GM19240 (cell line): ENCODE measurements at regions not wholly inside any gene's neighbourhood (a gene's known extent, or its start where the extent isn't known, plus 50 kb on each side); places are given as distances from the start of the nearest gene placed in this dataset.

Experiments used
- DNase-seq: peaks from one replicate; pipeline ENCODE4 v3.0.0; 2011; ENCODE audit warnings: low spot score; ENCODE audit not compliant: insufficient read length

DNA sequence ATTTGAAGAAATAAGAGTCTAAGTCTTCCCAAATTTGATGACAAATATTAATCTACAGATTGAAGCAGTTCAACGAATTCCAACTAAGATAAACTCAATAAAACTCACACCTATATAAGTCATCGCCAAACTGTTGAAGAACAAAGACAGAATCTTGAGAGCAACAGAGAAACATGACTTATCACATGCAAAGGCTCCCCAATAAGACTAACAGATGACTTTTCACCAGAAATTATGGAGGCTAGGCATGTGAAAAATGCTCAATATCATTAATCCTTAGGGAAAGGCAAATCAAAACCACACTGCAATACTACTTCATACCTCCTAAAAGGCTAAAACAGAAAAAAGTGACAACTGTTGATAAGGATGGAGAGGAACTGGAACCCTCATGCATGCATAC lies 517.6 kb upstream of the SUCLG2 start:
- no peak for DNase-seq

GRCh38 chr3:68163968-68164367 lies 509.6 kb upstream of the SUCLG2 start:
- no peak for DNase-seq

- DNase-seq: no peak
These were observed 508.6 kb upstream of the SUCLG2 start for GRCh38 chr3:68163062-68163461.

GRCh38 chr3:68162644-68163043 lies 508.2 kb upstream of the SUCLG2 start:
- no peak for DNase-seq

DNA sequence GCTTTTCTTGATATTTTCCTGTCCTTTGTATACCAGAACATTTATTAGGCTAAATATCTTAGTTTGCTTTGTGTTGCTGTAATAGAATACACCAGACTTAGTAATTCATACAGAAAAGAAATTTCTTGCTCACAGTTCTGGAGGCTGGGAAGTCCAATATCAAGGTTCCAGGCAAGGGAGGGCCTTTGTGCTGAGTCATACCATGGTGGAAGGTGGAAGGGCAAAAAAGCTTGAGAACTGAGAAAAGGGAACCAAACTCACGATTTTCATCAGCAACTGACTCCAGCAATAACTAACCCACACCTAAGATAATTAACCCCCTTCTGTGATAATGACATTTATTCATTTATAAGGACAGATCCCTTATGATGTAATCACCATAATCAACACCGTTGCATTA lies 496.9 kb upstream of the SUCLG2 start:
- no peak for DNase-seq

DNA sequence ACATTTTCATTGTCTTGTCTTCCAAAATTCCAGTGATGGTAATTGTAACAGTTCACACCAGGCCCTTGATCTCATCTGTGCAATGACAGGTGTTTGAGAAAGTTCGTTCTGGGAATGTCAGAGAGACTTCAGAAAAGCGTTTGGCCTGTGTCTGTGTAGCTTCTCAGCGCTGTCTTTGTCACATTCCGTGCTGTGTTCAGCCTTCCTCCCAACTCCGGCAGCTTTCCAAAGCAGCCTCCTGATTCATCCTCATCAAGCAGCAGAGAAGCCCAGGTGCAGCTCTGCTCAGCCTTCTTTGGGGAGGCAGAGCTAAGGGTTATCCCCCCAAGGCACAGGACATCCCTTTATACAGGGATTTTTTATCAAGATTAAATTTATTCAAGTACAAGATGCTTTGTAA lies 494.0 kb upstream of the SUCLG2 start:
- DNase-seq: no peak

DNA sequence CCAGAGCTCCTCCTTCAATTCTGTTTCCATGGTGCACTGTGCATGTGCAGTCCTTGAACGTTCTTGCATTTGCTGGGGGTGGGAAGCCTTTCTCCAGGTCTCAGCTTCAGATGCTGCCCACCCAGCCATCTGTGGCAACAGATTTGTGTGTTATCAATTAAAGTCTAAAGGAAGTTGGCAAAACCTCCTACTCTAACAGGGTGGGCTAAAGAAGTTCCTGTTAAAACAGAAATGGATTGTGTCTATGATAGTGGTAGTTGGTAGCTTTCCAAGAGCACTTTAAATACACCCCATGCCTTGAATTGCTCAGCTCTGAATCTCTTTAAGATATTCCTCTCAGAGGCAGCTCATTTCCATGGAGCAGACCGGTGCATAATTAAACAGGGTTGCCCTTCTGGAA lies 488.0 kb upstream of the SUCLG2 start:
- no peak for DNase-seq

GRCh38 chr3:68139897-68140296 lies 485.5 kb upstream of the SUCLG2 start:
- no peak for DNase-seq

DNA sequence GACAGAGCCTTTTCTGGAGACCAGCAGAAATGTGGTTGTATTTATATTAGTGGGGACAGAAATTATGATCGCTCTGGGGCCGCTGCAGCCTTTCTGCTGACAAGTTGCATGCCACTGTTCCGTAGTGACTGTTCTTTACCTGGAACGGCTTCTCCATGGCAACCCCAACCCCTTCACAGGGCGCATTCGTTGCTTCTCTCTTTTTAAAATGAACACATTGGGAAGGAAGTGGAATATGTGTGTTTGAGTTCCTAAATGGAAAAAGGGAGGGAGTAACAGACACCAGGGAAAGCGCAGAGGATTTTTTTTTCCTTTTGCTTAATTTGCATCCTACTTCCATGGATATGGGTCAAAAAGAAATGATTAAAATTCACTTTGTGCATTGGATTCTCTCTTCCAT lies 482.0 kb upstream of the SUCLG2 start:
- DNase-seq: no peak

DNA sequence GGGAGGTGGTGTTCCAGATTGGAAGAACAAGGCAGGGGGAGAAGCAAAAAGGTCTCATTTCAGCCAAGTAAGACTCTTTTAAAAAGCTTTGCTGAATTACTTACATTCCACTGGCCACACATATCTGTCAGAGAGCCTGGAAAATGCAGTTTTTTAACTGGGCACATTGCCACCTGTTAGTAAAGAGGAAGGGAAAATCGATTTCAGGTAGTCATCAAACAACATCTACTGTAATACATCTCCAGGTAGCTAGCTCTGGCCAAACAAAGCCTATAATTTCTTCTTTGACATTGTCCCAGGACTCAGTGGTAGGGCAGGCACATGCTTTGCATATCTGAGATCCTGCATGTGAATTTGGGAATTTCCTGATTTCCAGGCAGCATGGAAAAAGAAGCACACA lies 480.7 kb upstream of the SUCLG2 start:
- DNase-seq: no peak

DNA sequence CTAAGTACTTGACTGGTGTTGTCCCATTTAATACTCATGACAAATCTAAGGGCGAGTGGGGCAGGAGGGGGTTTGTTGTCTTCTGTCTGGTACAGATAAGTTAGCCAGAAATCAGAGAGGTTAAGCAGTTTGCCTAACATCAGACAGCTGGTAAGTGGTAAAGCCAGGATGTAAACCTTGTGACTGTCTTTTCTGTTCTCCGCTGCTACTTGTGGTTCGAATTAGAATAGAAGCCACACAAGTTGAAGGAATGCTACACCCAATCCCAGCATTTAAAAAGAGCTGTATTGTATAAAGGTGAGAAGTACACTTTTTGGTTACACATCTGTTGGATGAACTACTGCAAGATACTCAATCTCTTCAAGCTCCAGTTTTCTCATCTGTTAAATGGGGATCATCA lies 474.7 kb upstream of the SUCLG2 start:
- DNase-seq: no peak

- no peak for DNase-seq
These were observed 468.8 kb upstream of the SUCLG2 start for GRCh38 chr3:68123231-68123630.

DNA sequence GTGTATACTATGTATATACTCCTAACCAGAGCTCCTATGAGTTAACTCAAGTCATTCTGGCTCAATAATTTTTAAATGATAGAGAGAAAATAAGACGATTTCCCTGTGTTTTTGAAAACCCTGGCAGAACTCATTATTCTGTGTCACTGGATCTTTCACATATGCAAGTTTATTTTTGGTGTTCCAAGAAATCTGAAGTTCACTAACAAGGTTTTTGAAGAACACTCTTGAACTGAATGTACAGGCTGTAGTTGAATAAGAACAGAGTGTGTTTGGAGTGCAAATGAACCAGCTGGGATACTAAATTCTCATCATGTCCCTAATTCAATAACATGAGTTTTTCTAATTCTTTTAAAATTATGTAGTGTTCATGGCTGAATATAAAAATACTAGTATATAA lies 466.9 kb upstream of the SUCLG2 start:
- no peak for DNase-seq

DNA sequence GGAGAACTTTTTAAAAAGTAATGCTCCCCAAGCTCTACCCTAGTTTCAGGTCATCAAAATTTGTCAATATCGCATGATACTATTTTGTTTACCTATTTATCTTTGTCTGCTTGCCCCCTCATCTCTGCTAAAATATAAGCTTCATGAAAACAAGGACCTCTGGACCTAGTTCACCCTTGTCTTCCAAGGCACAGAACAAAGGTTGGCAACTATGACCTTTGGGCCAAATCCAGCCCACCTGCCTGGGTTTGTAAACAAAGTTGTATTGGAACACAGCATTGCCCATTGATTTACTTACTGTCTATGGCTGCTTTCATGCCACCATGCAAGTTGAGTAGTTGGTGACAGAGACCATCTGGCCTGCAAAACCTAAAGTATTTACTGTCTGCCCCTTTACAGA lies 462.2 kb upstream of the SUCLG2 start:
- no peak for DNase-seq

DNA sequence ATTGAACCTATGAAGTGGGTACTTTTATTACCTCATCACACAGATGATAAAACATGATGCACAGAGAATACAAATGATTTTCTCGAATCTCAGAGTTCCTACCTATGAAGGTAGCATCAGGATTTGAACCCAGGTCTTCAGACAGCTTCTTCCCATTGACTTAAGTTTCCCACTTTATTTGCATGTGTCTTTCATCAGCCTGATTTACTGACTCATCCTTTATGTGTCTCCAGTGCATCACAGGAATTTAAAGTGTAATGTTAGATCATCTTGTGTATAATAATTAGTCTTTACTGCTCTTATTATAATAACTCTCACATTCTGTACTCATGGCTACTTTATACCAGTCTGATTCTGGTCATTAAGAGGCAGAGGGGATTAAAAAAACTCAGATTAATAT lies 449.4 kb upstream of the SUCLG2 start:
- DNase-seq: no peak

- no peak for DNase-seq
These were observed 436.2 kb upstream of the SUCLG2 start for GRCh38 chr3:68090571-68090970.

DNA sequence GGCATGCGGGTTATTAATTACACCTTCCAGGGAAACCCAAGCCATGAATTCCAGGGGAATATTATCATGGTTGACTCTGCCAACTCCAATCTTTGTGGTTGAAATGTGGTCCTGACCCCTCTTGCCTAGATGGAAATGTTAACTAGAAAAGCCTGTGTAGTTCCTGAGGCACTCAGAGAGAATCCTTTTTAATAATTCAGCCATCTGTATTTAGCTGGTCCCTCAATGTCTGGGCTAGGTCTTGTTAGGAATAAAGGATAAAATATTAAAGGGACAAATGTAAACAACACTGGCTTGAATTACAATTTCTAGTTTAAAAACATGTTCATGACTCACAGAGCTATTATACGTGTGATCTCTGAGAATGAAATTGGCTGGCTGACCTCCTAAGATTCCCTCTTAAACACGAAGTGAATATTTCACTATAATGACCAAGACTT lies 435.2 kb upstream of the SUCLG2 start:
- no peak for DNase-seq

- DNase-seq: no peak
These were observed 434.2 kb upstream of the SUCLG2 start for GRCh38 chr3:68088636-68089035.

DNA sequence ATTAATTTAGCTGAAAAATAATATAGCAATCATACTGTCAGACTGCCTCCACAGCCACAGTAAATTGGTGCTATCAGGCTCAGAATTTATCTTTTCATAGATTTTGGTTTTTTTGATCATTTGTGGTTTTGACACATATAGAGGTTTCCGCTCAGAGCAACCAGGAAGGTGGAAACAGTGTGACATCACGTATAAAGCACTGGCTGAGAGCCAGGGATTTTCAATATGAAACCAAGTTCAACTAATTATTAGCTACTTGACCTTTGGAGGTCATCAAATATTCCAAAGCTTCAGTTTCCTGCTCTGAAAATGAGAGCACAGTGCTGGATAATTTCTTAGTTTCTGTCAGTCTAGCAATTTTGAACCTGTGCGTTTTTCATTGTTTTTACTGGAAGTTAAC lies 433.8 kb upstream of the SUCLG2 start:
- no peak for DNase-seq

- no peak for DNase-seq
These were observed 417.6 kb upstream of the SUCLG2 start for GRCh38 chr3:68072062-68072461.

- no peak for DNase-seq
These were observed 415.8 kb upstream of the SUCLG2 start for GRCh38 chr3:68070186-68070585.

DNA sequence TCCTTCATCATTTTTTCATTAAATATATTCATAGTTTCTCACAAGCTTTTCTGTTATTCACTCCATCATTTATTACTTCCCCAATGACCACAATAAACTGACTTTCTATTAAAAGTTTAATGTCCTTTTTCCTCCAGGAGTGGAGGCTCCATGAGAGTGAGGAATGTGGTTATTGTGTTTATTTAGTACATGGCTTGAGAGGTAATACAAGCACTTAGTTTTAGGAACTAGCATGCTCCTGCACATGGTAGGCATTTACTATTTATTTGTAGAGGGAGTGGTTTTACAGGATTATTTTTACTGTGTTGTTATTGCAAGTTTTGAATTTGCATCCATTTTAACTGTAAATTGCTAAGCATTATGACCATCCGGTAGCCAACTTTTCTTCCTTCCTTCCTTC lies 412.9 kb upstream of the SUCLG2 start:
- no peak for DNase-seq

DNA sequence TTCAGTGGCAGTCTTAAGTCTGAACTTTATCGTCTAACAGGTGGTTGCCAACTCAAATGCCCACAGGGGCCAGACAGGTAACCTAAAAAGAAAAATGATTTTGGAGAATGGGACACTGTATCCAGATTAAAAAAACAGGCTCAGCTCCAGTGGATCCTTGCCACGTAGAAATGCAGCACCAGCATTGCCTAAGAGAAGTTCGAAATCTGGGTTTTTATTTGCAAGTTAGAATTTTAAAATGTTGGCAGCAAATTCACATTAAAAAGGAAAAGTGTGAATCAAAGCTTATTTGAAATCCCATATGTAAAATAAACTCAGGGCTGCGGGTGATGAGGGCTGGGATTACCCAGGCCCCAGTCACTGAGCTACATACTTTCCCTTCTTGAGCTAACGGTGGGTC lies 408.5 kb upstream of the SUCLG2 start:
- DNase-seq: no peak

GRCh38 chr3:68060910-68061309 lies 406.5 kb upstream of the SUCLG2 start:
- DNase-seq: no peak

GRCh38 chr3:68060191-68060590 lies 405.8 kb upstream of the SUCLG2 start:
- DNase-seq: no peak
